Nephron progenitor cell (in vitro differentiated cells): ENCODE measurements at regions not wholly inside any gene's neighbourhood (a gene's known extent, or its start where the extent isn't known, plus 50 kb on each side); places are given as distances from the start of the nearest gene placed in this dataset.
"Not testable (repeated sequence)": the region's sequence is repeated elsewhere in the genome, so short reads cannot be mapped to it uniquely, and the experiment has no call there.

ENCODE experiments used
- DNase-seq: peaks from one replicate; pipeline ENCODE4 v3.0.0; 2021
- H3K27ac Mint-ChIP-seq: 2 replicates; pipeline ENCODE4 v1.8.0; 2021; ENCODE audit warnings: mild to moderate bottlenecking, moderate library complexity, mixed read lengths
- H3K27me3 Mint-ChIP-seq: 2 replicates; pipeline ENCODE4 v1.8.0; 2021; ENCODE audit warnings: mild to moderate bottlenecking, low read depth, mixed read lengths; ENCODE audit not compliant: poor library complexity
- H3K36me3 Mint-ChIP-seq: 2 replicates; pipeline ENCODE4 v1.8.0; 2021; ENCODE audit warnings: low read depth, mixed read lengths
- H3K4me1 Mint-ChIP-seq: 2 replicates; pipeline ENCODE4 v1.8.0; 2021; ENCODE audit warnings: mixed read lengths
- H3K4me3 Mint-ChIP-seq: 2 replicates; pipeline ENCODE4 v1.8.0; 2021; ENCODE audit warnings: mild to moderate bottlenecking, moderate library complexity, mixed read lengths
- H3K9me3 Mint-ChIP-seq: 2 replicates; pipeline ENCODE4 v1.8.0; 2021; ENCODE audit warnings: mild to moderate bottlenecking, moderate library complexity, mixed read lengths
- CTCF ChIP-seq: fragments of 200-600 bp; sonication (generic); IDR thresholded peaks from 2 replicates; pipeline ENCODE4 v1.5.0; 2021; ENCODE audit warnings: antibody characterized with exemption

DNA sequence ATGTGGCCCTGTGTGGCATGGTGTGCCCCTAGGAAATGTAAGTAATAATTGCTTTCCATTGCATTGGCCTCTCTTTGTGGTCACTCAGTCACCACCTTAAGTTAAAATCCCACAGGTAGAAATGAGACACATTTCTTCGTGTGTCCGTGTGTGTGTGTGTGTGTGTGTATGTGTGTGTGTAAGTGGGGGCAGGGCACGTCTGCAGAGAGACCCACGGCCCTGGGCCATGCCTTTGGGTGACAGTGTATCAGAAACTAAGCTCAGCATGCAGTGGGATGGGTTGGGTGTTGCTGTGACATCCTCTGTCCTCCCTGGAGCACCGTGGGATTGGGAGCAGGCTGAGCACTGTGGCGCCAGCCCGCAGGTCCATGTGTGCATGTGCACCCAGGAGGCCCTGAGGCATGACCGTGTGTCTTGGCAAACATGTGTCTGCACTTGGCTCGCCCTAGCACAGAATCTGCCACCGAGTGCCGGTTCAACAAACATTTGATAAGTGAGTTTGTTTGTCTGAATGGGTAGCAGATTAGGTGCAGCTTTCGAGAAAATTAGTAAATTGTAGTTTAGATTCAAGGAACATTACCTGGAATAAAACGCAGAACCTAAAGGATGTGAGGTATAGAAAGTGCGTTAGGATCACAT, 91.8 kb downstream of the WTIP start:
- Mint-ChIP-seq H3K9me3 (peaks cover 85% of the 10 kb centered on the region), H3K4me1 (no peaks in the 10 kb centered on the region), H3K27me3 (peaks cover 24% of the 10 kb centered on the region), H3K27ac (no peak overlapping the region), H3K36me3 (no peaks in the 10 kb centered on the region), H3K4me3 (no peak overlapping the region)
- DNase-seq: no peak
- TF ChIP-seq CTCF: no peak

DNA sequence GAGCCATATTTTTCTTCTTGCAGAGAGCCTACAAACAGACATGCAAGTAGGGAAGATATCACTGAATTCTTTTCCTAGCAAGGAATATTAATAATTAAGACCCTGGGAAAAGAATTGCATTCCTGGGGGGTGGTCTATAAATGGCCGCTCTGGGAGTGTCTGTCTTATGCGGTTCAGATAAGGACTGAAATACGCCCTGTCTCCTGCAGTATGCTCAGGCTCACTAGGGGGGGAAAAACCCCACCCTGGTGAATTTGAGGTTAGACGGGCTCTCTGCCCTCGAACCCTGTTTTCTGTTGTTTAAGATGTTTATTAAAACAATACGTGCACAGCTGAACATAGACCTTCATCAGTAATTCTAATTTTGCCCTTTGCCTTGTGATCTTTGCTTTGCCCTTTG, 88.6 kb downstream of the WTIP start:
- H3K27me3 Mint-ChIP-seq: peaks cover 15% of the 10 kb centered on the region
- H3K9me3 Mint-ChIP-seq: peaks cover 87% of the 10 kb centered on the region
- H3K4me1 Mint-ChIP-seq, H3K4me3 Mint-ChIP-seq, H3K36me3 Mint-ChIP-seq, H3K27ac Mint-ChIP-seq, DNase-seq: not testable (repeated sequence)

- Mint-ChIP-seq H3K27me3 (peaks cover 50% of the 10 kb centered on the region), H3K9me3 (peaks cover 59% of the 10 kb centered on the region)
- not testable (repeated sequence) for H3K4me3 Mint-ChIP-seq, H3K27ac Mint-ChIP-seq, H3K4me1 Mint-ChIP-seq, DNase-seq, H3K36me3 Mint-ChIP-seq
These were observed 80.8 kb downstream of the WTIP start for GRCh38 chr19:34562344-34562743.
